T-helper 17 cell (primary cell): ENCODE measurements at regions not wholly inside any gene's neighbourhood (a gene's known extent, or its start where the extent isn't known, plus 50 kb on each side); places are given as distances from the start of the nearest gene placed in this dataset.
A peak's percentile ranks its signal among the peaks of the same experiment; 100 is the strongest.
"Not testable (repeated sequence)": the region's sequence is repeated elsewhere in the genome, so short reads cannot be mapped to it uniquely, and the experiment has no call there.

Experiments
- ATAC-seq: fragments of 150-1000 bp; cut with Tn5 transposase; 2 replicates; pipeline ENCODE4 v1.10.0; 2021; ENCODE audit warnings: mild to moderate bottlenecking, moderate library complexity
- DNase-seq, 3 donors: peaks; one replicate each; pipeline versions ENCODE4 v3.0.0 to v3.0.0-alpha.2; 2020 to 2021
- H3K9me3 ChIP-seq: one replicate; pipeline ENCODE4 v1.7.0; 2013; ENCODE audit warnings: low read length, mild to moderate bottlenecking; ENCODE audit not compliant: control insufficient read depth, poor library complexity, severe bottlenecking
- H3K27ac Mint-ChIP-seq: one replicate; pipeline ENCODE4 v1.8.0; 2022; ENCODE audit warnings: mild to moderate bottlenecking, moderate library complexity, mixed read lengths
- H3K27me3 Mint-ChIP-seq: one replicate; pipeline ENCODE4 v1.8.0; 2022; ENCODE audit warnings: mixed read lengths
- H3K36me3 Mint-ChIP-seq: one replicate; pipeline ENCODE4 v1.8.0; 2022; ENCODE audit warnings: low read depth, mixed read lengths
- H3K4me1 Mint-ChIP-seq: one replicate; pipeline ENCODE4 v1.8.0; 2022; ENCODE audit warnings: mild to moderate bottlenecking, mixed read lengths
- H3K4me3 Mint-ChIP-seq: one replicate; pipeline ENCODE4 v1.8.0; 2022; ENCODE audit warnings: mild to moderate bottlenecking, moderate library complexity, mixed read lengths

DNA sequence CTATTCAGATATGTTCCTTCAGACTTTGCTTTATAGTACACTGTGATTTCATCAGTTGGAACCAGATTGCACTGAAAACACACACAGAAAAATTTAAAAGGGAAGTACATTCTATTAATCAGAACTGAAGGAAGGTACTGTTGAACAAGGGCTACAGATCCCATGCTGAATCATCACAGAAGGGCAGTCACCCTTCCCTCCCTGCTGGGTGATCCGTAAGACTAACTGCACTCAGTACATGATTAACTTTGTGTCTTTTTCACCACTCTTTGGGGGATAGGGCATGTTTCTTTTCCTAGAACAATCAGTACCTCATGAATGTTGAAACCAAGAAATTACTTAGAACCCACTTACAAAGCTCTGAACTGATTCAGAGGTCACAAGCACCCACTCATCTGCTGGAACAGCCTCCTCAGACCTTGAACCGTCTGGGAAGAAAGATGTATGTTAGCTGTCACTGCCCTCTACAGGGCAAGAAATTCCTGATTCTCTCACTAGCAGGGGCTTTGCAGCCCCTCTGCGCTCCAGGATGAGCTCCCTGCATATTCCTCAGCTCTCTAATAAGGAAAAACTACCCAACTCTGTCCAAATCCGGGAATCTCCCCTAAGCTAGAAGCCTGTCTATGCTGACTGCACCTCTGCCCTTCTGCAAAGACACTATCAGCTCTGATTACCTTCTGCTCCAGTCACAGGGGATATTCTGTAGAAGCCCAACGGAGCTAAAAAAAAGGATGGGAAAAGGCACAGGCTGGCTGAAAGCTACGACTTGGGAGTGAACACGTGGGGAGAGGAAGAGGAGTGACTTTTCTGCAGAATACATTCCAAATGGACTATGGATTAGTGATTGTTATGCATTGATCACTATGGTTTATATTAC lies 51.0 kb downstream of the IARS1 start:
- no peak for ATAC-seq
- no peak overlapping the region for H3K4me3 Mint-ChIP-seq
- H3K36me3 Mint-ChIP-seq: peaks cover 27% of the 10 kb centered on the region
- H3K27ac Mint-ChIP-seq: peak overlapping the region; percentile 41
- H3K9me3 ChIP-seq: no peaks in the 10 kb centered on the region
- no peaks in the 10 kb centered on the region for H3K4me1 Mint-ChIP-seq
- H3K27me3 Mint-ChIP-seq: no peaks in the 10 kb centered on the region
- no peak for DNase-seq

DNA sequence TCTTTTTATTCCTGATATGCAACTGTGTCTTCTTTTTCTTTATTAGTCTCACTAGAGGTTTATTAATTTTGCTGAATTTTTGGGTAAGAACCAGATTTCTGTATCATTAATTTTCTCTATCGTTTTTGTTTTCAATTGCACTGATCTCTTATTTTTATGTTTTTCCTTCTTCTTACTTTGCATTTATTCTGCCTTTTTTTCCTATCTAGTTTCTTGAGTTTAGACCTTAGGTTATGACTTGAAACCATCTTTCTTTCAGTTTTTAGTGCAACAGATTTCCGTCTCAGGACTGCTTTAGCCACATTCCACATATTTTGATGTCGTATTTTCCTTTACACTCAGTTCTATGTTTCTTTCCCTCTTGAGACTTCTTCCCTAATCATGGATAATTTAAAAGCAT lies 56.6 kb downstream of the IARS1 start:
- peaks cover 2% of the 10 kb centered on the region for H3K4me1 Mint-ChIP-seq
- H3K9me3 ChIP-seq: no peaks in the 10 kb centered on the region
- ATAC-seq (no peak), DNase-seq (no peak)
- H3K27me3 Mint-ChIP-seq: no peaks in the 10 kb centered on the region
- H3K4me3 Mint-ChIP-seq: no peak overlapping the region
- H3K36me3 Mint-ChIP-seq: peaks cover 17% of the 10 kb centered on the region
- no peak overlapping the region for H3K27ac Mint-ChIP-seq

DNA sequence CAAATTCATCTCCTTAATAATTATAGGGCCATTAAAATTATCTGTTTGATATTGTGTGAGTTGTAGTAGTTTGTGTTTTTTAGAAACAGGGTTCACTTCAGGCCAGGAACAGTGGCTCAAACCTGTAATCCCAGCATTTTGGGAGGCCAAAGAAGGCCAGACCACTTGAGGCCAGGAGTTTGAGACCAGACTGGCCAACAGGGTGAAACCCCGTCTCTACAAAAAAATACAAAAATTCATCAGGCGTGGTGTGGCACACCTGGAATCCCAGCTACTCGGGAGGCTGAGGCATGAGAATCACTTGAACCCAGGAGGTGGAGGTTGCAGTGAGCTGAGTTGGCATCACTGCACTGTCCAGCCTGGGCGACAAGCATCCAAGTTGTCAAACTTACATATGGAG lies 57.0 kb downstream of the IARS1 start:
- H3K9me3 ChIP-seq: no peaks in the 10 kb centered on the region
- H3K4me3 Mint-ChIP-seq: no peak overlapping the region
- DNase-seq (no peak), ATAC-seq (no peak)
- peaks cover 14% of the 10 kb centered on the region for H3K36me3 Mint-ChIP-seq
- peaks cover 2% of the 10 kb centered on the region for H3K4me1 Mint-ChIP-seq
- H3K27me3 Mint-ChIP-seq: no peaks in the 10 kb centered on the region
- no peak overlapping the region for H3K27ac Mint-ChIP-seq

DNA sequence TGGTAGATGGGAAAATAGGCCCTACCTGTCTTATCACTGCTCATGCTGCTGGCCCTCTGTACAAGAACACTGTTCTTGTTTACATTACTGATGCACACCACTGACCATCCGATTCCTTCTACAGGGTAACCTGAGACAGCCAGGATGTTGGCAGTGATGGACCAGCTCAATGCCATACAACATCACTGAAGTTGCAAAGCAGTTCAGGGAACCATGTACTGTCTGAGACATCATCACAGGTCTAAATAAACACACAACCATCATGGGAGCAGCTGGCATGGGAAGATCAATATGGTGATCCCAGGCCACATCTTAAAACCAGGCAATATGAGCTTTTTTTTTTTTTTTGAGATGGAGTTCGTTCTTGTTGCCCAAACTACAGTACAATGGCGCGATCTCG lies 59.0 kb downstream of the IARS1 start:
- no peak overlapping the region for H3K4me3 Mint-ChIP-seq
- H3K27me3 Mint-ChIP-seq: no peaks in the 10 kb centered on the region
- no peak for DNase-seq
- H3K9me3 ChIP-seq: no peaks in the 10 kb centered on the region
- H3K4me1 Mint-ChIP-seq: peaks cover 2% of the 10 kb centered on the region
- H3K27ac Mint-ChIP-seq: no peak overlapping the region
- peaks cover 11% of the 10 kb centered on the region for H3K36me3 Mint-ChIP-seq
- no peak for ATAC-seq

DNA sequence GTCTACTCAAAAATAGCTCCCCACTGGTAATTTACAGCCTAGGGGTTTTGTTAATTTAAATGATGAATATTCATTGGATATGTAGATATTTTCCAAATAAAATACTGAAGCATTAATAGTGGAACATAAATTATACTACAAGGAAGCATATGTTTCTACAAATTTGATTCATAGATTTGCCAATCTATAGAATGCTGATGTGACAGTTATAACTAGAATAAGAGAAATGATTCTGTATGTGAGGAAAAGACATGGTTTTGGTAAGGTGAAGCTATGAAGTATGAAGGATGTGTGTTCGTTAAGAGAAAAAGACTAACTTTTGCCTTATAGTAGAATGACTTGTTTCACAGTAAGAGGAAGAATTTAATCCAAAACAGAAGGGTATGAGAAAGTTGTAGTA lies 61.3 kb downstream of the IARS1 start:
- Mint-ChIP-seq H3K36me3 (peaks cover 7% of the 10 kb centered on the region), H3K4me1 (peaks cover 2% of the 10 kb centered on the region), H3K4me3 (no peak overlapping the region), H3K27ac (no peak overlapping the region), H3K27me3 (no peaks in the 10 kb centered on the region)
- no peaks in the 10 kb centered on the region for H3K9me3 ChIP-seq
- ATAC-seq (no peak), DNase-seq (no peak)

DNA sequence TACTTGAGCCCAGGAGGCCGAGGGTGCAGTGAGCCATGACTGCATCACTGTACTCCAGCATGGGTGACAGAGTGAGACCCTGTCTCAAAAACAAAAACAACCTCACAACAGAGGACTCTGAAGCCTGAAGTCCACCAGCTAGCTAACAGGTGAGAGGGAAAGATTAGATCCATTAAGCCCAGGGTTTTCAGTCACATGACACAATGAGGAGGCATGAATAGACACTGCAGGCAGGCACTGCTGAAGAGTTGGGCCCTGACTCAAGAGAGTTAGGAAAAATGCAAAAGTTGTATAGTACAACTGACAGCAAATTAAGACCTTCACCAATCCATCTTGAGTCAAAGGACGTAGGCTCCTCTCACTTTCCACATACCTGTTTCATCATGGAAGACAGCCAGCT lies 64.9 kb downstream of the IARS1 start:
- no peaks in the 10 kb centered on the region for H3K9me3 ChIP-seq
- Mint-ChIP-seq H3K4me1 (peaks cover 8% of the 10 kb centered on the region), H3K36me3 (peaks cover 12% of the 10 kb centered on the region), H3K27ac (no peak overlapping the region), H3K4me3 (no peak overlapping the region), H3K27me3 (no peaks in the 10 kb centered on the region)
- DNase-seq (no peak), ATAC-seq (no peak)

DNA sequence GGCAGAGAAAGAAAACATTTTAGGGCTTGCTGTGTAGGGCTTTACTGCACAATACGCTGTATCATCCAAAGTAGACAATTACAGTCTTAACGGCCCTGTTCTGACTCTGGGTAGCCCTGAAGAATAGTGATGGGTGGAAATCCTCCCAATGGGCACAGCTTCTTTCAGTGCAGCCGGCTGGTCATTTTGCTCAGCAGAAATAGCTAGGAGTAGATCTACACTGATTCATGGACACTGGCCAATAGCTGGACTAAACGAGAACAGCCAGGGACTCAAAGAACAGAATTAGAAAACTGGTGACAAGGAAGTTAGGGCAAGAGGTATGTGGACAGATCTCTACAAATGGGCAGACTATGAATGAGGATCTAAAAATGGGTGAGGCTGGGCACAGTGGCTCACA lies 69.3 kb downstream of the IARS1 start:
- no peak for ATAC-seq
- peak overlapping the region; percentile 62 for H3K27ac Mint-ChIP-seq

DNA sequence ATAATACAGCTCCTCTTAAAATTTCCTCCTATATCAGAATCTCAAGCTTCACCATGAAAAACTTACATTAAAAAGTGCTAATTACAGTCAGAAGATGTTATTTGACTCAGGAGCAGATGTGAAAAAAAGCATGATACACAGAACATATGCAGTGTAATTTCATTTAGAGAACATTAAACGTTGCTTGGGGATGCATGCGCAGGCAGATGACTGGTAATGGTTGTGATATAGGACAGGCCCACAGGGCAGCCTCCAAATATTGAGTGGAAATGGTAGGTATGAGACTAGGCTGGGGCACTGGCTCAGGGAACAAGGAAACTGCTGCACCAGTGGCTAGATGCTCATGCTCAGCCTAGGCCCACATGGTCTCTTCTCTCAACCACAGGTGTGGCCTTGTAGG lies 69.7 kb downstream of the IARS1 start:
- peaks cover 6% of the 10 kb centered on the region for H3K4me1 Mint-ChIP-seq
- H3K9me3 ChIP-seq: no peaks in the 10 kb centered on the region
- DNase-seq (no peak), ATAC-seq (no peak)
- H3K27me3 Mint-ChIP-seq: no peaks in the 10 kb centered on the region
- peaks cover 16% of the 10 kb centered on the region for H3K36me3 Mint-ChIP-seq
- H3K4me3 Mint-ChIP-seq: no peak overlapping the region
- peak overlapping the region; percentile 62 for H3K27ac Mint-ChIP-seq

More for the DNA sequence above, 69.3 kb downstream of the IARS1 start:
- H3K27me3 Mint-ChIP-seq: no peaks in the 10 kb centered on the region
- H3K36me3 Mint-ChIP-seq: peaks cover 18% of the 10 kb centered on the region
- peaks cover 6% of the 10 kb centered on the region for H3K4me1 Mint-ChIP-seq
- no peak for DNase-seq
- H3K9me3 ChIP-seq: no peaks in the 10 kb centered on the region
- H3K4me3 Mint-ChIP-seq: no peak overlapping the region

DNA sequence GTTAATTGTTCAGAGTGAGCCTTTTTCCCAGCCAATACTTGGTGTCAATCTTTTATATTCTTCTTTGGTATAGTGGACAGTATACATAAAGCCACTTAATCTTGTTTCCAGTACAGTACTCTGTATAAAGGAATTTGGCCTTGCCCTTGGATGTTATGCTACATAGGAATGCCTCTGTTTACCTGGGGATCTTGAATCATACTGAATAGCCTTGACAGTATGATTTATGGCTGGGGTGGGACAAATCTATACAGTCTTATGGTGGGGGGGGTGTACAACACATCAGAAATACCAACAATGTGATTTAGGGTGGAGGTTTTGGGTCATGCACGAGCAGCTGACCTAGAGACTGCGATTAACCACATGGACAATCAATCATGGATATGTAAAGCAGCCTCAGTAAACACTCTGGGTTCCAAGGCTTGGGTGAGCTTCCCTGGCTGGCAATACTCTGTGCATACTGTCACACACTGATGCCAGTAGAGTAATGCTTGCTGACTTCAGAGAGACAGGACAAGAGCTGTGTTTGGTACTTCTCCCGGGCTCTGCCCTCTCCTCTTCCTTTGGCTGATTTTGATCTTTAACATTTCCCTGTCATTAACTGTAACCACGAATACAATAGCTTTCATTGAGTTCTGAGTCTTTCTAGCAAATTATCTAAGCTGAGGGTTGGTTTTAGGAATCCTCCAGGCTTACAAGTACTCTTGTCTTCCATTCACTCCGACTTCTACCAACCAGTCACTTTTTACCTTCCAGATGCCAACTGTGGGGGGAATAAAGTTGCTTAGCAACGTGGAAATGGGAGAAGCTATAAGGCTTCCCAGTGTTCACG lies 84.6 kb downstream of the IARS1 start:
- H3K27ac Mint-ChIP-seq: peak overlapping the region; percentile 6

DNA sequence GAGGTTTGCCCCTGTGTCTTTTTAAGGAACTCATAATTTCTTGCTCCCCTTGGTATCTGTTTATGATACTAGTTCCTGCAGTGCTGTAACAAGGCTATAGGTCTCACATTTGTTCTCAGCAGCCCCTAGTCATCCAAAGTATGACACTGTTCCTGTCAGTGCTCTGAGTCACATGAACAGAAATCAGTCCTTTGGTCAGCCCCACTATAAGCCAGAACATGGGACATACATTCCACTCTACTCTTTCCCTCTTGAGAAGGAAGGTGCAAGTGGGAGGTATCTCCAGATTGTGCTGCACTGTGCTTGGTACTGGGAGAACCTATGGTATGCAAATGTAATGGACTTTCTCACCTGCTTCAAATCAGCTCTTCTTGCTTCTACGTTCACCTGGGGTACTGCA lies 87.0 kb downstream of the IARS1 start:
- peaks cover 16% of the 10 kb centered on the region for H3K36me3 Mint-ChIP-seq
- ATAC-seq (no peak), DNase-seq (no peak)
- no peaks in the 10 kb centered on the region for H3K9me3 ChIP-seq
- H3K4me3 Mint-ChIP-seq: no peak overlapping the region
- peaks cover 2% of the 10 kb centered on the region for H3K4me1 Mint-ChIP-seq
- H3K27me3 Mint-ChIP-seq: no peaks in the 10 kb centered on the region
- no peak overlapping the region for H3K27ac Mint-ChIP-seq

More for the DNA sequence above, 84.6 kb downstream of the IARS1 start:
- no peaks in the 10 kb centered on the region for H3K9me3 ChIP-seq
- no peak for ATAC-seq
- no peak for DNase-seq
- peaks cover 6% of the 10 kb centered on the region for H3K4me1 Mint-ChIP-seq
- no peaks in the 10 kb centered on the region for H3K27me3 Mint-ChIP-seq
- H3K4me3 Mint-ChIP-seq: no peak overlapping the region
- peaks cover 23% of the 10 kb centered on the region for H3K36me3 Mint-ChIP-seq

DNA sequence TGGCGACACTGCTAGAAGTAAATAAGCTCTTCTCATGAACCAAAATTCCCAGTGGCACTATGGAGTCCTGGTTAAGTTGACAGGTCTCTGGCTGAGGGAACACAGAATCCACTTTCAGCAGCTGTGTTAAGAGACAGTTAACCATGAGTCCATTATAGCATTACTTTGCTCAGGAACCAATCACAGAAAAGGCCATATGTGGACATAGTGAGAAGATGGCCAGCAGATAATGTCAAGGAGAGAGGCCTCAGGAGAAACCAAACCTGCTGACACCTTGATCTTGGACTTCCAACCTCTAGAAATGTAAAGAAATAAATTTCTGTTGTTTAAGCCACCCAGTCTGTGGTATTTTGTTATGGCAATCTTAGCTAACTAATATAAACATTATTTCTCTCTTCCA lies 88.7 kb upstream of the SPTLC1 start:
- H3K27ac Mint-ChIP-seq, H3K36me3 Mint-ChIP-seq, H3K4me3 Mint-ChIP-seq, DNase-seq, H3K9me3 ChIP-seq, H3K27me3 Mint-ChIP-seq, ATAC-seq, H3K4me1 Mint-ChIP-seq: not testable (repeated sequence)

DNA sequence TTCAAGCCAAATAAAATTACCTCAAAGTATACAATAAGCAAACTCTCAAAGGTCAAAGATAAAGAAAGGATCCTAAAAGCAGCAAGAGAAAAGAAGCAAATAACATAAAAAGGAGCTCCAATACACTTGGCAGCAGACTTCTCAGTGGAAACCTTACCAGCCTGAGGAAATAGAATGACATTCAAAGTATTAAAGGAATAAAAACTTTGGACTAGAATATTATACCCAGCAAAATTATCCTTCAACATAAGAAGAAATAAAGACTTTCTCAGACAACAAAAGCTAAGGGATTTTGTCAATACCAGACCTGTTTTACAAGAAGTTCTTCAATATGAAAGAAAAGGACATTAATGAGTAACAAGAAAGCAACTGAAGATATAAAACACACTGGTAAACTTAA lies 83.0 kb upstream of the SPTLC1 start:
- H3K4me3 Mint-ChIP-seq, H3K4me1 Mint-ChIP-seq, H3K27ac Mint-ChIP-seq, ATAC-seq, H3K36me3 Mint-ChIP-seq, H3K9me3 ChIP-seq, DNase-seq: not testable (repeated sequence)
- peaks cover 11% of the 10 kb centered on the region for H3K27me3 Mint-ChIP-seq

DNA sequence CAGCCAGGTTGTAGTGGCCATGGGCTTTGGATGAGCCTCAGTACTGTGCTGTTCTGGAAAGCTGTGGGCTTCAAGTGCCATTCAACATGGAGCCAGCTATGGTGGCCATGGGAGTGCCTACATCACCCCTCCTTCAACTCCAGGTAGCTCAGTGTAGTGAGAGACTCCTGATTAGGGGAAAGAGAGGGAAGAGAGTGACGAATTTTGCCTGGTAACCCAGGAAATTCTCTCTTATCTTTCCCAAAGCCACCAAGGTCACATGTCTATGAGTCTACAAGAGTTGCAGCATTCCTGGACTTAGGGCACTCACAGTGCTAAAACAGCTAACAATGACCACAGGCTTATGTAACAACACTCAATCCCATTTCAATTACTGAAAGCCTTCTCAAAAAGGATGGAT lies 81.7 kb upstream of the SPTLC1 start:
- peaks cover 2% of the 10 kb centered on the region for H3K36me3 Mint-ChIP-seq
- no peak overlapping the region for H3K27ac Mint-ChIP-seq
- no peak overlapping the region for H3K4me3 Mint-ChIP-seq
- DNase-seq (no peak), ATAC-seq (no peak)
- H3K9me3 ChIP-seq: no peaks in the 10 kb centered on the region
- H3K4me1 Mint-ChIP-seq: no peaks in the 10 kb centered on the region
- H3K27me3 Mint-ChIP-seq: peaks cover 24% of the 10 kb centered on the region
